MM.1S (cell line): ENCODE measurements at regions not wholly inside any gene's neighbourhood (a gene's known extent, or its start where the extent isn't known, plus 50 kb on each side); places are given as distances from the start of the nearest gene placed in this dataset.

Source experiments
- CTCF ChIP-seq: fragments of 300-600 bp; sonication (generic); IDR thresholded peaks from 2 replicates; pipeline ENCODE4 v1.5.1; 2016; ENCODE audit warnings: antibody characterized with exemption, low read length, mixed read lengths
- EZH2 ChIP-seq: fragments of 300-600 bp; sonication (generic); optimal IDR thresholded peaks from 2 replicates; pipeline ENCODE3; 2017; ENCODE audit warnings: low read depth, mild to moderate bottlenecking, antibody characterized with exemption, low read length, mixed read lengths
- EZH2phosphoT487 ChIP-seq: fragments of 300-600 bp; sonication (generic); IDR thresholded peaks from 2 replicates; pipeline ENCODE4 v1.6.1; 2018; ENCODE audit warnings: antibody characterized with exemption, low read length

- no peak for TF ChIP-seq EZH2
- no peak for TF ChIP-seq CTCF
- TF ChIP-seq EZH2phosphoT487: no peak
These were observed 245.0 kb upstream of the NPY start for GRCh38 chr7:24038993-24039392.
